Right lobe of liver (tissue), 4 donors: ENCODE measurements at regions not wholly inside any gene's neighbourhood (a gene's known extent, or its start where the extent isn't known, plus 50 kb on each side); places are given as distances from the start of the nearest gene placed in this dataset.

Source experiments
- CTCF ChIP-seq, 4 donors: fragments of 200-600 bp in 3 of 4; fragments of 450-650 bp in 1 of 4; IDR thresholded peaks; one replicate each; pipeline versions ENCODE4 v1.5.1 to v1.8.0; 2016 to 2022; ENCODE audit warnings: antibody characterized with exemption in 4 of 4, mild to moderate bottlenecking in 2 of 4
- POLR2A ChIP-seq: fragments of 450-650 bp; IDR thresholded peaks from one replicate; pipeline ENCODE4 v1.6.1; 2017; ENCODE audit warnings: antibody characterized with exemption, mild to moderate bottlenecking
- donor health status: DM: no; HTN: no; CAD: no.
- donor health status: DM: no; HTN: no; CAD: no.
- donor health status: DM: no; HTN: yes; CAD: no.

GRCh38 chr5:174380311-174380710, 334.8 kb downstream of the NSG2 start:
- no peak for TF ChIP-seq POLR2A
- TF ChIP-seq CTCF (IDR thresholded peaks at IDR 0.05): no peak
